HepG2 (cell line): ENCODE measurements at regions not wholly inside any gene's neighbourhood (a gene's known extent, or its start where the extent isn't known, plus 50 kb on each side); places are given as distances from the start of the nearest gene placed in this dataset.

Experiments
- CTCF ChIP-seq: sonication (generic); formaldehyde crosslinking; IDR thresholded peaks from 2 replicates; pipeline ENCODE4 v1.5.0; 2020; ENCODE audit warnings: mild to moderate bottlenecking, missing genetic modification reagents, moderate library complexity
- HMG20B ChIP-seq: conservative IDR thresholded peaks from 2 replicates; pipeline ENCODE4 v1.6.1; 2016; ENCODE audit warnings: missing genetic modification reagents, missing compliant biosample characterization
- POLR2A ChIP-seq, 2 experiments: IDR thresholded peaks; 2 replicates each; pipeline ENCODE4 v1.6.1; 2011; ENCODE audit warnings: low read depth in 2 of 2, low read length in 2 of 2, mild to moderate bottlenecking in 1 of 2, moderate library complexity in 1 of 2; ENCODE audit not compliant: insufficient read depth in 1 of 2
- RFX3 ChIP-seq: IDR thresholded peaks from 2 replicates; pipeline ENCODE4 v1.6.1; 2016; ENCODE audit warnings: missing biosample characterization, missing genetic modification reagents
- WIZ ChIP-seq: sonication (generic); formaldehyde crosslinking; IDR thresholded peaks from 2 replicates; pipeline ENCODE4 v1.5.1; 2020; ENCODE audit warnings: mild to moderate bottlenecking, missing genetic modification reagents
- ZC3H4 ChIP-seq: sonication (generic); formaldehyde crosslinking; IDR thresholded peaks from 2 replicates; pipeline ENCODE4 v1.4.0; 2020; ENCODE audit warnings: missing genetic modification reagents, borderline replicate concordance

GRCh38 chr1:213329406-213330008 is 278.5 kb downstream of the RPS6KC1 start:
- no peak for TF ChIP-seq CTCF
- no peak for TF ChIP-seq HMG20B (CRISPR knock-in tag)
- TF ChIP-seq ZC3H4 (CRISPR knock-in tag): no peak
- TF ChIP-seq WIZ: no peak
- TF ChIP-seq POLR2A (IDR thresholded peaks at IDR 0.05; ENCODE audit: insufficient read depth in 1 of 2, low read depth in 2 of 2, low read length in 2 of 2): no peak
- no peak for TF ChIP-seq RFX3 (CRISPR knock-in tag)
